ENCODE measurements at regions not wholly inside any gene's neighbourhood (a gene's known extent, or its start where the extent isn't known, plus 50 kb on each side); places are given as distances from the start of the nearest gene placed in this dataset.

- no peak for TF ChIP-seq CTCF (IDR thresholded peaks at IDR 0.05)
- no peak for TF ChIP-seq POLR2A (IDR thresholded peaks at IDR 0.05)
Measured at GRCh38 chr16:79892278-79892677, 291.7 kb upstream of the MAF start.
